ENCODE measurements at regions not wholly inside any gene's neighbourhood (a gene's known extent, or its start where the extent isn't known, plus 50 kb on each side); places are given as distances from the start of the nearest gene placed in this dataset.
A peak's percentile ranks its signal among the peaks of the same experiment; 100 is the strongest.
"Not testable (repeated sequence)": the region's sequence is repeated elsewhere in the genome, so short reads cannot be mapped to it uniquely, and the experiment has no call there.

- no peak for DNase-seq
Measured at GRCh38 chrX:5683996-5684395, 544.7 kb downstream of the NLGN4X start.

GRCh38 chrX:5681159-5681558 is 547.5 kb downstream of the NLGN4X start:
- DNase-seq: peak; percentile 15

- no peak for DNase-seq
Measured at GRCh38 chrX:5674036-5674435, 554.6 kb downstream of the NLGN4X start.

GRCh38 chrX:5672099-5672498 is 556.6 kb downstream of the NLGN4X start:
- no peak for DNase-seq

- not testable (repeated sequence) for DNase-seq
Measured at GRCh38 chrX:5666689-5667088, 562.0 kb downstream of the NLGN4X start.

- DNase-seq: no peak
Measured at GRCh38 chrX:5656544-5656943, 572.1 kb downstream of the NLGN4X start.

- no peak for DNase-seq
Measured at GRCh38 chrX:5650904-5651303, 577.8 kb downstream of the NLGN4X start.

GRCh38 chrX:5648941-5649568 is 579.6 kb downstream of the NLGN4X start:
- DNase-seq: no peak

GRCh38 chrX:5646818-5647217 is 581.8 kb downstream of the NLGN4X start:
- DNase-seq: peak; percentile 24

- DNase-seq: no peak
Measured at GRCh38 chrX:5644776-5645175, 583.9 kb downstream of the NLGN4X start.

- DNase-seq: no peak
Measured at GRCh38 chrX:5640071-5640470, 588.6 kb downstream of the NLGN4X start.

GRCh38 chrX:5638572-5638971 is 590.1 kb downstream of the NLGN4X start:
- no peak for DNase-seq

- DNase-seq: no peak
Measured at GRCh38 chrX:5632887-5633286, 595.8 kb downstream of the NLGN4X start.

- no peak for DNase-seq
Measured at GRCh38 chrX:5632061-5632614, 596.5 kb downstream of the NLGN4X start.

GRCh38 chrX:5617666-5618065 is 611.0 kb downstream of the NLGN4X start:
- no peak for DNase-seq

- no peak for DNase-seq
Measured at GRCh38 chrX:5595570-5595969, 633.1 kb downstream of the NLGN4X start.

- DNase-seq: no peak
Measured at GRCh38 chrX:5586726-5587125, 641.9 kb downstream of the NLGN4X start.

- no peak for DNase-seq
Measured at GRCh38 chrX:5575407-5575806, 653.3 kb downstream of the NLGN4X start.

GRCh38 chrX:5568934-5569333 is 659.7 kb downstream of the NLGN4X start:
- no peak for DNase-seq

GRCh38 chrX:5559386-5559785 is 669.3 kb downstream of the NLGN4X start:
- no peak for DNase-seq

- no peak for DNase-seq
Measured at GRCh38 chrX:5549512-5549911, 679.2 kb downstream of the NLGN4X start.

GRCh38 chrX:5537098-5537497 is 691.6 kb downstream of the NLGN4X start:
- DNase-seq: no peak

GRCh38 chrX:5536261-5536660 is 692.4 kb downstream of the NLGN4X start:
- no peak for DNase-seq

- no peak for DNase-seq
Measured at GRCh38 chrX:5528057-5528456, 700.6 kb downstream of the NLGN4X start.

- DNase-seq: no peak
Measured at GRCh38 chrX:5526191-5526590, 702.5 kb downstream of the NLGN4X start.

Measured in suppressor macrophage treated with lipopolysaccharide for 4 hours (primary cell).